SK-N-SH treated with all-trans-retinoic acid at 6 μM for 48 hours (cell line): ENCODE measurements at regions not wholly inside any gene's neighbourhood (a gene's known extent, or its start where the extent isn't known, plus 50 kb on each side); places are given as distances from the start of the nearest gene placed in this dataset.

ENCODE experiments used
- ATAC-seq: fragments of 200-7000 bp; cut with Tn5 transposase; 3 replicates; pipeline ENCODE4 v1.9.1; 2020; ENCODE audit warnings: mild to moderate bottlenecking, moderate library complexity
- ARNTL ChIP-seq: fragments of 450-650 bp; formaldehyde crosslinking; IDR thresholded peaks from 2 replicates; pipeline ENCODE4 v1.5.0; 2020; ENCODE audit warnings: low read depth, mild to moderate bottlenecking, moderate library complexity, borderline replicate concordance
- BACH2 ChIP-seq: fragments of 250-450 bp; sonication (Bioruptor Pico); IDR thresholded peaks from 2 replicates; pipeline ENCODE4 v1.9.0; 2021; ENCODE audit warnings: mild to moderate bottlenecking, borderline replicate concordance
- CSDC2 ChIP-seq: fragments of 250-450 bp; sonication (Bioruptor Pico); IDR thresholded peaks from 2 replicates; pipeline ENCODE4 v1.5.0; 2020; ENCODE audit warnings: mild to moderate bottlenecking, moderate library complexity
- ESRRG ChIP-seq: fragments of 250-450 bp; sonication (Bioruptor Pico); IDR thresholded peaks from 2 replicates; pipeline ENCODE4 v1.6.1; 2021; ENCODE audit warnings: mild to moderate bottlenecking
- ISL1 ChIP-seq: fragments of 250-450 bp; sonication (Bioruptor Pico); IDR thresholded peaks from 2 replicates; pipeline ENCODE4 v2.1.2; 2022; ENCODE audit warnings: mild to moderate bottlenecking, moderate library complexity
- OSR1 ChIP-seq: fragments of 250-450 bp; sonication (Bioruptor Pico); IDR thresholded peaks from 2 replicates; pipeline ENCODE4 v1.8.0; 2022; ENCODE audit warnings: moderate library complexity, mild to moderate bottlenecking, inconsistent platforms
- PPARA ChIP-seq: fragments of 250-450 bp; sonication (Bioruptor Pico); IDR thresholded peaks from 2 replicates; pipeline ENCODE4 v1.5.0; 2020; ENCODE audit warnings: mild to moderate bottlenecking, borderline replicate concordance
- RARB ChIP-seq: fragments of 250-450 bp; sonication (Bioruptor Pico); IDR thresholded peaks from 2 replicates; pipeline ENCODE4 v1.8.0; 2021; ENCODE audit warnings: mild to moderate bottlenecking, moderate library complexity
- SNAI2 ChIP-seq: fragments of 250-450 bp; sonication (Bioruptor Pico); IDR thresholded peaks from 2 replicates; pipeline ENCODE4 v1.5.0; 2020; ENCODE audit warnings: mild to moderate bottlenecking, moderate library complexity
- TOX ChIP-seq: fragments of 250-450 bp; sonication (Bioruptor Pico); IDR thresholded peaks from 2 replicates; pipeline ENCODE4 v1.8.0; 2021; ENCODE audit warnings: mild to moderate bottlenecking, moderate library complexity, borderline replicate concordance
- ZC3H10 ChIP-seq: fragments of 250-450 bp; sonication (Bioruptor Pico); IDR thresholded peaks from 2 replicates; pipeline ENCODE4 v1.5.1; 2021; ENCODE audit warnings: mild to moderate bottlenecking, moderate library complexity
- ZFP3 ChIP-seq: fragments of 250-450 bp; sonication (Bioruptor Pico); IDR thresholded peaks from 2 replicates; pipeline ENCODE4 v1.5.0; 2020; ENCODE audit warnings: mild to moderate bottlenecking, moderate library complexity
- ZNF70 ChIP-seq: fragments of 450-650 bp; formaldehyde crosslinking; IDR thresholded peaks from 2 replicates; pipeline ENCODE4 v1.5.0; 2020; ENCODE audit warnings: mild to moderate bottlenecking, moderate library complexity
- ZNF8 ChIP-seq: fragments of 450-650 bp; formaldehyde crosslinking; IDR thresholded peaks from 2 replicates; pipeline ENCODE4 v1.5.0; 2020; ENCODE audit warnings: mild to moderate bottlenecking, moderate library complexity
- TF ChIP-seq, protein P1 (sequence below): fragments of 250-450 bp; sonication (Bioruptor Pico); IDR thresholded peaks from 2 replicates; pipeline ENCODE4 v1.5.1; 2020; ENCODE audit warnings: low read depth, mild to moderate bottlenecking, moderate library complexity
- TF ChIP-seq, protein P2 (sequence below): fragments of 250-450 bp; sonication (Bioruptor Pico); IDR thresholded peaks from 2 replicates; pipeline ENCODE4 v1.8.0; 2020; ENCODE audit warnings: mild to moderate bottlenecking, moderate library complexity, borderline replicate concordance
- TF ChIP-seq, protein P3 (sequence below): fragments of 250-450 bp; sonication (Bioruptor Pico); IDR thresholded peaks from 2 replicates; pipeline ENCODE4 v1.5.0; 2020; ENCODE audit warnings: mild to moderate bottlenecking, moderate library complexity
- TF ChIP-seq, protein P4 (sequence below): fragments of 250-450 bp; sonication (Bioruptor Pico); IDR thresholded peaks from 2 replicates; pipeline ENCODE4 v1.5.1; 2021; ENCODE audit warnings: mild to moderate bottlenecking, moderate library complexity

DNA sequence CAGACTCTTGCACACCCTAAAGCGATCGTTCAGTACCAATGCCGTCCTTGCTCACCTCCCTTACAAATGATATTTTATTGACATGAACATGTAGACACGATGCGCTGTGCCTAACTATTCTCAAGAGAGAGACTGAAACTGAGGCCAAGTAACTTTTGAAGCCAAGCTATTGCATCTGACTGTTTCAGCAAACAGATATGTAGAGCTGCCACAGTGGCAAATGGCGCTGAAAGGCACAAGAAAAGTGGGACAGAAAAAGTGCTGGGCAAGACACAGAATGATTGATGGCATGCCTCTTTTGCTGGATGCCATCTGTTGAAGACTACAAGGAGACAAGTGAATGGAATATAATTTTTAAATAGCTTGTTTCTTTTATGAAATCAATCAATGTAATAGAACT, 1157.2 kb upstream of the ADGRL4 start:
- TF ChIP-seq, protein P1, sequence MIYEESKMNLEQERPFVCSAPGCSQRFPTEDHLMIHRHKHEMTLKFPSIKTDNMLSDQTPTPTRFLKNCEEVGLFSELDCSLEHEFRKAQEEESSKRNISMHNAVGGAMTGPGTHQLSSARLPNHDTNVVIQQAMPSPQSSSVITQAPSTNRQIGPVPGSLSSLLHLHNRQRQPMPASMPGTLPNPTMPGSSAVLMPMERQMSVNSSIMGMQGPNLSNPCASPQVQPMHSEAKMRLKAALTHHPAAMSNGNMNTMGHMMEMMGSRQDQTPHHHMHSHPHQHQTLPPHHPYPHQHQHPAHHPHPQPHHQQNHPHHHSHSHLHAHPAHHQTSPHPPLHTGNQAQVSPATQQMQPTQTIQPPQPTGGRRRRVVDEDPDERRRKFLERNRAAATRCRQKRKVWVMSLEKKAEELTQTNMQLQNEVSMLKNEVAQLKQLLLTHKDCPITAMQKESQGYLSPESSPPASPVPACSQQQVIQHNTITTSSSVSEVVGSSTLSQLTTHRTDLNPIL (CRISPR knock-in tag), result no peak
- TF ChIP-seq, protein P2, sequence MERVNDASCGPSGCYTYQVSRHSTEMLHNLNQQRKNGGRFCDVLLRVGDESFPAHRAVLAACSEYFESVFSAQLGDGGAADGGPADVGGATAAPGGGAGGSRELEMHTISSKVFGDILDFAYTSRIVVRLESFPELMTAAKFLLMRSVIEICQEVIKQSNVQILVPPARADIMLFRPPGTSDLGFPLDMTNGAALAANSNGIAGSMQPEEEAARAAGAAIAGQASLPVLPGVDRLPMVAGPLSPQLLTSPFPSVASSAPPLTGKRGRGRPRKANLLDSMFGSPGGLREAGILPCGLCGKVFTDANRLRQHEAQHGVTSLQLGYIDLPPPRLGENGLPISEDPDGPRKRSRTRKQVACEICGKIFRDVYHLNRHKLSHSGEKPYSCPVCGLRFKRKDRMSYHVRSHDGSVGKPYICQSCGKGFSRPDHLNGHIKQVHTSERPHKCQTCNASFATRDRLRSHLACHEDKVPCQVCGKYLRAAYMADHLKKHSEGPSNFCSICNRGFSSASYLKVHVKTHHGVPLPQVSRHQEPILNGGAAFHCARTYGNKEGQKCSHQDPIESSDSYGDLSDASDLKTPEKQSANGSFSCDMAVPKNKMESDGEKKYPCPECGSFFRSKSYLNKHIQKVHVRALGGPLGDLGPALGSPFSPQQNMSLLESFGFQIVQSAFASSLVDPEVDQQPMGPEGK, result no peak
- TF ChIP-seq, protein P3, sequence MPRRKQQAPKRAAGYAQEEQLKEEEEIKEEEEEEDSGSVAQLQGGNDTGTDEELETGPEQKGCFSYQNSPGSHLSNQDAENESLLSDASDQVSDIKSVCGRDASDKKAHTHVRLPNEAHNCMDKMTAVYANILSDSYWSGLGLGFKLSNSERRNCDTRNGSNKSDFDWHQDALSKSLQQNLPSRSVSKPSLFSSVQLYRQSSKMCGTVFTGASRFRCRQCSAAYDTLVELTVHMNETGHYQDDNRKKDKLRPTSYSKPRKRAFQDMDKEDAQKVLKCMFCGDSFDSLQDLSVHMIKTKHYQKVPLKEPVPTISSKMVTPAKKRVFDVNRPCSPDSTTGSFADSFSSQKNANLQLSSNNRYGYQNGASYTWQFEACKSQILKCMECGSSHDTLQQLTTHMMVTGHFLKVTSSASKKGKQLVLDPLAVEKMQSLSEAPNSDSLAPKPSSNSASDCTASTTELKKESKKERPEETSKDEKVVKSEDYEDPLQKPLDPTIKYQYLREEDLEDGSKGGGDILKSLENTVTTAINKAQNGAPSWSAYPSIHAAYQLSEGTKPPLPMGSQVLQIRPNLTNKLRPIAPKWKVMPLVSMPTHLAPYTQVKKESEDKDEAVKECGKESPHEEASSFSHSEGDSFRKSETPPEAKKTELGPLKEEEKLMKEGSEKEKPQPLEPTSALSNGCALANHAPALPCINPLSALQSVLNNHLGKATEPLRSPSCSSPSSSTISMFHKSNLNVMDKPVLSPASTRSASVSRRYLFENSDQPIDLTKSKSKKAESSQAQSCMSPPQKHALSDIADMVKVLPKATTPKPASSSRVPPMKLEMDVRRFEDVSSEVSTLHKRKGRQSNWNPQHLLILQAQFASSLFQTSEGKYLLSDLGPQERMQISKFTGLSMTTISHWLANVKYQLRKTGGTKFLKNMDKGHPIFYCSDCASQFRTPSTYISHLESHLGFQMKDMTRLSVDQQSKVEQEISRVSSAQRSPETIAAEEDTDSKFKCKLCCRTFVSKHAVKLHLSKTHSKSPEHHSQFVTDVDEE (CRISPR knock-in tag), result no peak
- TF ChIP-seq OSR1 (CRISPR knock-in tag), result no peak
- TF ChIP-seq BACH2 (CRISPR knock-in tag), result no peak
- no peak for TF ChIP-seq TOX
- TF ChIP-seq SNAI2 (CRISPR knock-in tag), result no peak
- no peak for TF ChIP-seq ISL1
- no peak for TF ChIP-seq RARB (CRISPR knock-in tag)
- TF ChIP-seq ZNF70, result no peak
- no peak for TF ChIP-seq ZNF8 (CRISPR knock-in tag)
- TF ChIP-seq ARNTL (CRISPR knock-in tag), result no peak
- TF ChIP-seq, protein P4, sequence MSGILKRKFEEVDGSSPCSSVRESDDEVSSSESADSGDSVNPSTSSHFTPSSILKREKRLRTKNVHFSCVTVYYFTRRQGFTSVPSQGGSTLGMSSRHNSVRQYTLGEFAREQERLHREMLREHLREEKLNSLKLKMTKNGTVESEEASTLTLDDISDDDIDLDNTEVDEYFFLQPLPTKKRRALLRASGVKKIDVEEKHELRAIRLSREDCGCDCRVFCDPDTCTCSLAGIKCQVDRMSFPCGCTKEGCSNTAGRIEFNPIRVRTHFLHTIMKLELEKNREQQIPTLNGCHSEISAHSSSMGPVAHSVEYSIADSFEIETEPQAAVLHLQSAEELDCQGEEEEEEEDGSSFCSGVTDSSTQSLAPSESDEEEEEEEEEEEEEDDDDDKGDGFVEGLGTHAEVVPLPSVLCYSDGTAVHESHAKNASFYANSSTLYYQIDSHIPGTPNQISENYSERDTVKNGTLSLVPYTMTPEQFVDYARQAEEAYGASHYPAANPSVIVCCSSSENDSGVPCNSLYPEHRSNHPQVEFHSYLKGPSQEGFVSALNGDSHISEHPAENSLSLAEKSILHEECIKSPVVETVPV (CRISPR knock-in tag), result no peak
- TF ChIP-seq, all 23 proteins: peak for 0
- ATAC-seq, result no peak

DNA sequence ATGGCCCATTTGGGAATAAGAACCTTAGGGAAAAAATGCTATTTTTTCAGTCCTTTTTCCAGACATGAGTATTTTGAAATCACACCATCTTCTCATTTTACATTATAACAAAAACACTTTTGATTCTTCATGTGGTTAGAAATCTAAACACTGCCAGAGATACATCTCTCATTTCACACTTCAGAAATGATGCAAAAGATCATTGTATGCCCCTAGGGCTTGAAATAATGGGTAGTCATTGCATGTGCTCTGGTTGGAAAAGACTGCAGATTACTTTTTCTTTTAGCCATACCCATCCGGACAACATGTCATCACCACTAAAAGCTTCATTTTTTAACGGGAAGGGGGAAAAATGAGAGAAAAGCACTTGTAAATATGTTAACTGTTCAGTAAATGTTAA, 1152.2 kb upstream of the ADGRL4 start:
- TF ChIP-seq CSDC2 (CRISPR knock-in tag) (no peak), ZFP3 (CRISPR knock-in tag) (no peak), ZNF8 (CRISPR knock-in tag) (no peak), ISL1 (no peak), BACH2 (CRISPR knock-in tag) (no peak), ESRRG (no peak), OSR1 (CRISPR knock-in tag) (no peak), PPARA (CRISPR knock-in tag) (no peak), SNAI2 (CRISPR knock-in tag) (no peak), ZC3H10 (CRISPR knock-in tag) (no peak), TOX (no peak)
- TF ChIP-seq, protein P3 (CRISPR knock-in tag), result no peak
- TF ChIP-seq, protein P2, result no peak
- TF ChIP-seq, protein P4 (CRISPR knock-in tag), result no peak
- TF ChIP-seq, all 23 proteins: peak for 0
- ATAC-seq, result no peak
